Stimulated activated CD4-positive, alpha-beta T cell treated with anti-CD3 and anti-CD28 coated beads, Interleukin-12 subunit alpha, Interleukin-12 subunit beta, amount 100 ng/mL, for 48 hours (primary cell): ENCODE measurements at regions not wholly inside any gene's neighbourhood (a gene's known extent, or its start where the extent isn't known, plus 50 kb on each side); places are given as distances from the start of the nearest gene placed in this dataset.
"Not testable (repeated sequence)": the region's sequence is repeated elsewhere in the genome, so short reads cannot be mapped to it uniquely, and the experiment has no call there.

Experiments
- DNase-seq, 3 donors: peaks; one replicate each; pipeline ENCODE4 v3.0.0-alpha.2; 2020; ENCODE audit warnings: low read depth in 2 of 3, low spot score in 1 of 3

GRCh38 chr13:71304861-71305260 is 562.1 kb downstream of the DACH1 start:
- DNase-seq = no peak

GRCh38 chr13:71303144-71303543 is 563.9 kb downstream of the DACH1 start:
- DNase-seq = no peak

GRCh38 chr13:71300602-71301001 is 566.4 kb downstream of the DACH1 start:
- DNase-seq = no peak

GRCh38 chr13:71291842-71292146 is 575.2 kb downstream of the DACH1 start:
- DNase-seq = no peak

- peak; percentile 10 to 14 (median 11) for DNase-seq
Measured at GRCh38 chr13:71290963-71291841, 575.8 kb downstream of the DACH1 start.

- DNase-seq = not testable (repeated sequence)
Measured at GRCh38 chr13:71289980-71290379, 577.0 kb downstream of the DACH1 start.

- no peak for DNase-seq
Measured at GRCh38 chr13:71285700-71286099, 581.3 kb downstream of the DACH1 start.

GRCh38 chr13:71278512-71278911 is 588.5 kb downstream of the DACH1 start:
- no peak for DNase-seq

GRCh38 chr13:71274923-71275608 is 591.9 kb downstream of the DACH1 start:
- DNase-seq = no peak

GRCh38 chr13:71261256-71261655 is 605.7 kb downstream of the DACH1 start:
- DNase-seq = no peak

GRCh38 chr13:71260246-71260645 is 606.8 kb downstream of the DACH1 start:
- no peak for DNase-seq

- no peak for DNase-seq
Measured at GRCh38 chr13:71255633-71256032, 611.4 kb downstream of the DACH1 start.

- DNase-seq = no peak
Measured at GRCh38 chr13:71254384-71254783, 612.6 kb downstream of the DACH1 start.

GRCh38 chr13:71252184-71252704 is 614.8 kb downstream of the DACH1 start:
- no peak for DNase-seq

GRCh38 chr13:71251292-71251951 is 615.6 kb downstream of the DACH1 start:
- no peak for DNase-seq

- DNase-seq = no peak
Measured at GRCh38 chr13:71249011-71249410, 618.0 kb downstream of the DACH1 start.

GRCh38 chr13:71244161-71244560 is 622.8 kb downstream of the DACH1 start:
- DNase-seq = no peak

- DNase-seq = no peak
Measured at GRCh38 chr13:71242201-71242600, 624.8 kb downstream of the DACH1 start.

GRCh38 chr13:71240911-71241310 is 626.1 kb downstream of the DACH1 start:
- no peak for DNase-seq

GRCh38 chr13:71237332-71237731 is 629.7 kb downstream of the DACH1 start:
- no peak for DNase-seq

GRCh38 chr13:71219698-71220415 is 647.1 kb downstream of the DACH1 start:
- no peak for DNase-seq
